Activated CD8-positive, alpha-beta T cell treated with anti-CD3 and anti-CD28 coated beads for 36 hours (primary cell): ENCODE measurements at regions not wholly inside any gene's neighbourhood (a gene's known extent, or its start where the extent isn't known, plus 50 kb on each side); places are given as distances from the start of the nearest gene placed in this dataset.

Source experiments
- ATAC-seq: fragments of 200-7000 bp; cut with Tn5 transposase; one replicate; pipeline ENCODE4 v1.10.0; 2021; ENCODE audit warnings: mild to moderate bottlenecking, moderate library complexity
- CTCF ChIA-PET: fragments of 350-600 bp; sonication (Branson Sonifier 250); formaldehyde crosslinking; loops from one replicate; lab custom pipeline; 2021; ENCODE audit warnings: antibody characterized with exemption; lab: Charles Lee
- POLR2A ChIA-PET: fragments of 350-600 bp; sonication (Branson Sonifier 250); formaldehyde crosslinking; loops from one replicate; lab custom pipeline; 2021; ENCODE audit warnings: antibody characterized with exemption; lab: Charles Lee
- DNase-seq: peaks from one replicate; pipeline ENCODE4 v3.0.0-alpha.2; 2020
- H3K27ac Mint-ChIP-seq: one replicate; pipeline ENCODE4 v1.8.0; 2021; ENCODE audit warnings: mild to moderate bottlenecking, mixed read lengths
- H3K27me3 Mint-ChIP-seq: one replicate; pipeline ENCODE4 v1.8.0; 2021; ENCODE audit warnings: mixed read lengths
- H3K36me3 Mint-ChIP-seq: one replicate; pipeline ENCODE4 v1.8.0; 2021; ENCODE audit warnings: low read depth, mixed read lengths
- H3K4me1 Mint-ChIP-seq: one replicate; pipeline ENCODE4 v1.8.0; 2021; ENCODE audit warnings: low read depth, mixed read lengths
- H3K4me3 Mint-ChIP-seq: one replicate; pipeline ENCODE4 v1.8.0; 2021; ENCODE audit warnings: mild to moderate bottlenecking, moderate library complexity, mixed read lengths
- H3K9me3 Mint-ChIP-seq: one replicate; pipeline ENCODE4 v1.8.0; 2021; ENCODE audit warnings: mixed read lengths
- CTCF ChIP-seq: fragments of 200-600 bp; IDR thresholded peaks from one replicate; pipeline ENCODE4 v1.8.0; 2022; ENCODE audit warnings: antibody characterized with exemption, mild to moderate bottlenecking
- intact Hi-C: fragments of 100-400 bp; cut with micrococcal nuclease; formaldehyde crosslinking; loops from one replicate; pipeline ENCODE4 v1.10.0; 2022

- ATAC-seq (no peak), DNase-seq (no peak)
- peaks cover 2% of the 10 kb centered on the region for H3K27me3 Mint-ChIP-seq
- no peak overlapping the region for H3K4me3 Mint-ChIP-seq
- no peaks in the 10 kb centered on the region for H3K36me3 Mint-ChIP-seq
- H3K4me1 Mint-ChIP-seq: no peaks in the 10 kb centered on the region
- no peak overlapping the region for H3K27ac Mint-ChIP-seq
- POLR2A ChIA-PET: no interaction called here
- CTCF ChIA-PET: no interaction called here
- peaks cover 6% of the 10 kb centered on the region for H3K9me3 Mint-ChIP-seq
- no peak for TF ChIP-seq CTCF
- intact Hi-C loops: no loop called here
Observed at GRCh38 chr4:105014635-105015034, 132.0 kb upstream of the TET2 start.

- ChIA-PET CTCF (no interaction called here), POLR2A (no interaction called here)
- DNase-seq (no peak), ATAC-seq (no peak)
- intact Hi-C loops: no loop called here
- H3K27ac Mint-ChIP-seq: no peak overlapping the region
- H3K4me3 Mint-ChIP-seq: no peak overlapping the region
- no peak for TF ChIP-seq CTCF
- no peaks in the 10 kb centered on the region for H3K4me1 Mint-ChIP-seq
- no peaks in the 10 kb centered on the region for H3K36me3 Mint-ChIP-seq
- peaks cover 2% of the 10 kb centered on the region for H3K27me3 Mint-ChIP-seq
- H3K9me3 Mint-ChIP-seq: no peaks in the 10 kb centered on the region
Observed at GRCh38 chr4:105015750-105016149, 130.9 kb upstream of the TET2 start.

- DNase-seq (no peak), ATAC-seq (no peak)
- no peaks in the 10 kb centered on the region for H3K4me1 Mint-ChIP-seq
- H3K9me3 Mint-ChIP-seq: peaks cover 9% of the 10 kb centered on the region
- ChIA-PET POLR2A (interaction anchor here (0.6 kb wide), 1 partner anchor 113 kb away, joined by 3 read pairs; no protein-coding TSS in a partner anchor), CTCF (interaction anchor here (1.2 kb wide), 1 partner anchor 162 kb away, joined by 3 read pairs; no protein-coding TSS in a partner anchor)
- H3K27ac Mint-ChIP-seq: no peak overlapping the region
- intact Hi-C loops: no loop called here
- TF ChIP-seq CTCF: no peak
- no peak overlapping the region for H3K4me3 Mint-ChIP-seq
- H3K27me3 Mint-ChIP-seq: peaks cover 1% of the 10 kb centered on the region
- peaks cover 2% of the 10 kb centered on the region for H3K36me3 Mint-ChIP-seq
Observed at GRCh38 chr4:105022811-105023667, 123.6 kb upstream of the TET2 start.

GRCh38 chr4:105023668-105024055 is 123.0 kb upstream of the TET2 start:
- Mint-ChIP-seq H3K27me3 (peaks cover 1% of the 10 kb centered on the region), H3K4me3 (no peak overlapping the region), H3K27ac (no peak overlapping the region), H3K36me3 (peaks cover 2% of the 10 kb centered on the region), H3K9me3 (peaks cover 9% of the 10 kb centered on the region), H3K4me1 (no peaks in the 10 kb centered on the region)
- no peak for TF ChIP-seq CTCF
- POLR2A ChIA-PET: no interaction called here
- intact Hi-C loops: no loop called here
- DNase-seq: no peak
- ATAC-seq: no peak
- CTCF ChIA-PET: interaction anchor here (1.2 kb wide), 1 partner anchor 163 kb away, joined by 3 read pairs; no protein-coding TSS in a partner anchor

- intact Hi-C loops: no loop called here
- ATAC-seq (no peak), DNase-seq (no peak)
- POLR2A ChIA-PET: no interaction called here
- Mint-ChIP-seq H3K36me3 (peaks cover 2% of the 10 kb centered on the region), H3K9me3 (peaks cover 9% of the 10 kb centered on the region), H3K27ac (no peak overlapping the region), H3K4me1 (no peaks in the 10 kb centered on the region), H3K4me3 (no peak overlapping the region), H3K27me3 (peaks cover 1% of the 10 kb centered on the region)
- CTCF ChIA-PET: no interaction called here
- no peak for TF ChIP-seq CTCF
Observed at GRCh38 chr4:105025263-105026017, 121.2 kb upstream of the TET2 start.
